ENCODE measurements at regions not wholly inside any gene's neighbourhood (a gene's known extent, or its start where the extent isn't known, plus 50 kb on each side); places are given as distances from the start of the nearest gene placed in this dataset.

- H3K36me3 ChIP-seq (ENCODE audit: control insufficient read depth, insufficient read depth, low read length): no peaks in the 10 kb centered on the region
- Mint-ChIP-seq H3K9me3 (no peaks in the 10 kb centered on the region), H3K36me3 (ENCODE audit: low read depth) (no peaks in the 10 kb centered on the region), H3K4me3 (no peak overlapping the region), H3K4me1 (peaks cover 11% of the 10 kb centered on the region), H3K27me3 (ENCODE audit: insufficient read depth) (peaks cover 19% of the 10 kb centered on the region), H3K27ac (no peak overlapping the region)
- H3K27ac ChIP-seq (ENCODE audit: low read depth, low read length): no peak overlapping the region
- H3K9ac ChIP-seq (ENCODE audit: extremely low read depth, low read length, poor library complexity, severe bottlenecking): no peak overlapping the region
- H3K4me1 ChIP-seq (ENCODE audit: control insufficient read depth, insufficient read depth, low read length): no peaks in the 10 kb centered on the region
- 83 to 86% methylated on average over 2 to 4 of the region's 4 CpGs for WGBS, 2 experiments (ENCODE audit: insufficient coverage in 1 of 2, insufficient read length in 1 of 2)
- H3K27me3 ChIP-seq (ENCODE audit: control insufficient read depth, insufficient read depth, low read length, poor library complexity, severe bottlenecking): peaks cover 24% of the 10 kb centered on the region
- TF ChIP-seq CTCF (conservative IDR thresholded peaks at IDR 0.05): no peak
- H3K9me3 ChIP-seq (ENCODE audit: control insufficient read depth, low read length): no peaks in the 10 kb centered on the region
- no peak overlapping the region for H3K4me3 ChIP-seq (ENCODE audit: low read length)
- no peak for DNase-seq
Observed at GRCh38 chr18:39359636-39360035, 1794.0 kb upstream of the CELF4 start.

GRCh38 chr18:39350945-39351344, 1785.3 kb upstream of the CELF4 start:
- no peak overlapping the region for H3K27ac Mint-ChIP-seq
- H3K4me3 Mint-ChIP-seq: no peak overlapping the region
- 97 to 100% methylated on average over 1 to 2 of the region's 2 CpGs for WGBS, 2 experiments (ENCODE audit: insufficient coverage in 1 of 2, insufficient read length in 1 of 2)
- Histone ChIP-seq H3K9ac (ENCODE audit: extremely low read depth, low read length, poor library complexity, severe bottlenecking) (no peak overlapping the region), H3K9me3 (ENCODE audit: control insufficient read depth, low read length) (no peaks in the 10 kb centered on the region), H3K36me3 (ENCODE audit: control insufficient read depth, insufficient read depth, low read length) (no peaks in the 10 kb centered on the region), H3K4me3 (ENCODE audit: low read length) (no peak overlapping the region), H3K4me1 (ENCODE audit: control insufficient read depth, insufficient read depth, low read length) (peaks cover 12% of the 10 kb centered on the region), H3K27me3 (ENCODE audit: control insufficient read depth, insufficient read depth, low read length, poor library complexity, severe bottlenecking) (peaks cover 58% of the 10 kb centered on the region), H3K27ac (ENCODE audit: low read depth, low read length) (no peak overlapping the region)
- no peak for TF ChIP-seq CTCF (conservative IDR thresholded peaks at IDR 0.05)
- H3K4me1 Mint-ChIP-seq: peaks cover 48% of the 10 kb centered on the region
- no peaks in the 10 kb centered on the region for H3K36me3 Mint-ChIP-seq (ENCODE audit: low read depth)
- no peak for DNase-seq
- no peaks in the 10 kb centered on the region for H3K9me3 Mint-ChIP-seq
- H3K27me3 Mint-ChIP-seq (ENCODE audit: insufficient read depth): peaks cover 33% of the 10 kb centered on the region

- WGBS, 2 experiments (ENCODE audit: insufficient coverage in 1 of 2, insufficient read length in 1 of 2): 99 to 100% methylated on average over 1 to 2 of the region's 2 CpGs
- Histone ChIP-seq H3K4me3 (ENCODE audit: low read length) (no peak overlapping the region), H3K36me3 (ENCODE audit: control insufficient read depth, insufficient read depth, low read length) (no peaks in the 10 kb centered on the region), H3K27ac (ENCODE audit: low read depth, low read length) (no peak overlapping the region), H3K27me3 (ENCODE audit: control insufficient read depth, insufficient read depth, low read length, poor library complexity, severe bottlenecking) (peaks cover 47% of the 10 kb centered on the region), H3K4me1 (ENCODE audit: control insufficient read depth, insufficient read depth, low read length) (peaks cover 12% of the 10 kb centered on the region), H3K9me3 (ENCODE audit: control insufficient read depth, low read length) (no peaks in the 10 kb centered on the region), H3K9ac (ENCODE audit: extremely low read depth, low read length, poor library complexity, severe bottlenecking) (no peak overlapping the region)
- Mint-ChIP-seq H3K27me3 (ENCODE audit: insufficient read depth) (peaks cover 24% of the 10 kb centered on the region), H3K4me1 (peaks cover 53% of the 10 kb centered on the region), H3K27ac (no peak overlapping the region), H3K9me3 (no peaks in the 10 kb centered on the region), H3K36me3 (ENCODE audit: low read depth) (no peaks in the 10 kb centered on the region), H3K4me3 (no peak overlapping the region)
- TF ChIP-seq CTCF (conservative IDR thresholded peaks at IDR 0.05): no peak
- DNase-seq: no peak
Observed at GRCh38 chr18:39349801-39350200, 1784.2 kb upstream of the CELF4 start.

Data from endodermal cell (in vitro differentiated cells).